NB4 (cell line): ENCODE measurements at regions not wholly inside any gene's neighbourhood (a gene's known extent, or its start where the extent isn't known, plus 50 kb on each side); places are given as distances from the start of the nearest gene placed in this dataset.

Experiments
- DNase-seq: peaks from one replicate; pipeline ENCODE4 v3.0.0; 2010; ENCODE audit warnings: low read depth
- H3K4me3 ChIP-seq: one replicate; pipeline ENCODE4 v1.5.1; 2011; ENCODE audit warnings: mild to moderate bottlenecking, low read depth, low read length, moderate library complexity
- MYC ChIP-seq: IDR thresholded peaks from 2 replicates; pipeline ENCODE4 v1.6.1; 2011; ENCODE audit warnings: low read depth, low read length
- POLR2A ChIP-seq: IDR thresholded peaks from 2 replicates; pipeline ENCODE4 v1.6.1; 2011; ENCODE audit warnings: mild to moderate bottlenecking; ENCODE audit not compliant: insufficient read length; ENCODE audit errors: extremely low read depth
- TF ChIP-seq, protein P1 (sequence below): IDR thresholded peaks from 2 replicates; pipeline ENCODE4 v1.6.1; 2011; ENCODE audit warnings: low read depth, low read length
- TF ChIP-seq, protein P2 (sequence below): IDR thresholded peaks from one replicate; pipeline ENCODE4 v1.5.1; 2012; ENCODE audit warnings: low read depth, low read length

DNA sequence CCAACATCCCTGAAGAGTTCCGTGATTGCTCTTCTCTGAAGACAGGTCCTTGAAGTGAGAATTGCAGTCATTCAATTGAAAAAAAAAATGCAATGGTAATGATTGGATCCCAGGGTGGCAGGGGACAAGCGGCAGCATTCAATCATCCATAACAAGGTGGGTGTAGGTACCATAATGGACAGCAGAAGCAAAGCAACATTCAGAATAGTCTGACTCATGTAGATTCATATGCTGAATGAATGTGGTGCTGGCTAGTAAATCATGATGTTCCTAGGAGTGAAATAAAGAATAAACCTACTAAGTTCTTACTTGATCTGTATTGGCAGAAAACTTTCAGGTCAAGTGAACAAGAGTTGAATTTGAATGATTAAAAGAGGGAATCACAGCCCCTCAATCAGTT is 319.6 kb downstream of the GPATCH2 start:
- TF ChIP-seq MYC: no peak
- TF ChIP-seq, protein P1, sequence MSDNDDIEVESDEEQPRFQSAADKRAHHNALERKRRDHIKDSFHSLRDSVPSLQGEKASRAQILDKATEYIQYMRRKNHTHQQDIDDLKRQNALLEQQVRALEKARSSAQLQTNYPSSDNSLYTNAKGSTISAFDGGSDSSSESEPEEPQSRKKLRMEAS: no peak
- no peak for TF ChIP-seq POLR2A
- TF ChIP-seq, protein P2, sequence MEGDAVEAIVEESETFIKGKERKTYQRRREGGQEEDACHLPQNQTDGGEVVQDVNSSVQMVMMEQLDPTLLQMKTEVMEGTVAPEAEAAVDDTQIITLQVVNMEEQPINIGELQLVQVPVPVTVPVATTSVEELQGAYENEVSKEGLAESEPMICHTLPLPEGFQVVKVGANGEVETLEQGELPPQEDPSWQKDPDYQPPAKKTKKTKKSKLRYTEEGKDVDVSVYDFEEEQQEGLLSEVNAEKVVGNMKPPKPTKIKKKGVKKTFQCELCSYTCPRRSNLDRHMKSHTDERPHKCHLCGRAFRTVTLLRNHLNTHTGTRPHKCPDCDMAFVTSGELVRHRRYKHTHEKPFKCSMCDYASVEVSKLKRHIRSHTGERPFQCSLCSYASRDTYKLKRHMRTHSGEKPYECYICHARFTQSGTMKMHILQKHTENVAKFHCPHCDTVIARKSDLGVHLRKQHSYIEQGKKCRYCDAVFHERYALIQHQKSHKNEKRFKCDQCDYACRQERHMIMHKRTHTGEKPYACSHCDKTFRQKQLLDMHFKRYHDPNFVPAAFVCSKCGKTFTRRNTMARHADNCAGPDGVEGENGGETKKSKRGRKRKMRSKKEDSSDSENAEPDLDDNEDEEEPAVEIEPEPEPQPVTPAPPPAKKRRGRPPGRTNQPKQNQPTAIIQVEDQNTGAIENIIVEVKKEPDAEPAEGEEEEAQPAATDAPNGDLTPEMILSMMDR: no peak
- no peak for DNase-seq
- no peak overlapping the region for H3K4me3 ChIP-seq

DNA sequence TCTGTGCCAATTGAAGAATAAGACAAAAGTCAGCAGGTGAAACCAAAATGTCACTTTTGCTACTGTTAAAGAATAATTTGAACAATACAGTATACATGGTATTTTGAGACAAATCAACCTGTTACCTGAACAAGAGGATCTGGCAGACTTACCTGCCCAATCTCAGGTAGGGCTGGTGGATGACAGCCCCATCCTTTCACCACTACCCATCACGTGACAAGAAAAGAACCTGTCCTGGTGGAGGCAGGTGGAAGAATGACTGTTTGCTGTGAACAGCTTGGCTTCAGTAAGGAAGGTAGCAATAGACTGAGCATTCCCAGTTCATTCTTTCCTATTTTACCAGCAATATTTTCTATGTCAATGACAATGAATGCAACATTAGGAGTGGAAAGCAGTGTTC is 349.6 kb downstream of the GPATCH2 start:
- TF ChIP-seq POLR2A (no peak), MYC (no peak)
- TF ChIP-seq, protein P2: no peak
- TF ChIP-seq, protein P1: no peak
- no peak for DNase-seq
- no peak overlapping the region for H3K4me3 ChIP-seq

DNA sequence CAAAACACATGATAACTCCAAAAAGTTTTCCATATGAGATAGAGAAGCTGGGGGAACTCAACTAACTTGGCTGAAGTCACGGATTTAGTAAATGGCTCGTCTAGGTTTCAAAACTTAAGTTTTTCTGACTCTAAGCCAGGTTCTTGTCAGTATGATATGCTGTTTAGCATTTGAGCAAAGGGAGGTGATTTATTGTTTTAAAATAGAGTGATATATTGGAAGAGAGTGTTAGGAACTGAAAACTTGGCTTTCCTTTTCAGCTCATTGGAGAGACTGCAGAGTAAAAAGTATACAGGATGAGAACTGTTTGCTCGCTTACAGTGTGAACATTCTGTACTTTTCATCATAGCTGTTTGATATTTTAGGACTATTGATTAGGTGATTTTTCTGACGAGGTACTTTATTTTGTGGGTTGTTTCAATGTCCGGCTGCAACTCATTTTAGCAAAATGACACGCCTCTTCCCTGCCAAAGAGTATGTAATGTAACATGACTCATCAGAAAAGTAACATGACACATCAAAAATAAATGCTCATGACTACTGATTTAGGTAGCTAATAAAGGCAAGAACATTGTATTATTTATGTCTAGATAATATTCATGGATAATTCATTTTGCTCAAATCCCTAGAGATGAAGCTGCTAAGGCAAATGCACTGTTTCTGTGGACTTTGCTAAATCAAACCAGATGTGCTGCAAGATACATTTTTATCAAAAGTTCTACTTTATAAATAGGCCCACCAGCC is 355.1 kb downstream of the GPATCH2 start:
- H3K4me3 ChIP-seq: no peak overlapping the region
- DNase-seq: no peak

DNA sequence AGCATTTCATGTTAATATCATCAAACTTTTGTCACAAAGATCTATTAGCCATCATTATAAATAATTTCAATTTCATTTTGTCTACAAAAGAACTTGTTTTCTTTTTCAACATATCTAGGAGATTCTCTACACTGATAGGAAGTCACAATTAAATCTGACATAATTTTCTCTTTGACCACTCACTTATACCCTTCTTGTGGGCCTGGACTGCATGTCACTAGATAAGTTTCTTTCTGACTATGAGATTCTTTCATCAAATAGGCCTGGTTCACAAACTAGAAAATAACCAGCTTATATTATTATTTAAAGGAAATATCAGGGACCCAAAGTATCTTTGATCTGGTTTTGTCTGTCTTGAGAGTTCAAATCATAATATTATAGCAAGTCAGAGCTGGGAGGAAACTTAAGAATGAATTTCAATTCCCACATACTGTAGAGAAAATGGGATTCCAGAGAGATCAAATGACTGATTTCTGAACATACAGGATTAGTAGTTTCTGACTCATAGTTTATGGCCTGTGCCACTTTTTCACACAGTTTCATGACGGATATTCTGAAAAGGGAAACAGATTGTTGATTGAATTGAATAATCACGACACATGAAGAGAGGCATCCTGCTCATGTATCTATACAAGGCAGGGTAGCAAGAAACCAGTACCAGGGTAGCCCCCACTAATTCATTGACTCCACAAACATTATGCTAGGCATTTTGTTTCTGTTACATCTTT is 355.8 kb downstream of the GPATCH2 start:
- no peak for DNase-seq
- TF ChIP-seq, protein P2: no peak
- TF ChIP-seq, protein P1: no peak
- TF ChIP-seq MYC (no peak), POLR2A (no peak)
- no peak overlapping the region for H3K4me3 ChIP-seq

More for the DNA sequence above, 355.1 kb downstream of the GPATCH2 start:
- TF ChIP-seq, protein P2: no peak

DNA sequence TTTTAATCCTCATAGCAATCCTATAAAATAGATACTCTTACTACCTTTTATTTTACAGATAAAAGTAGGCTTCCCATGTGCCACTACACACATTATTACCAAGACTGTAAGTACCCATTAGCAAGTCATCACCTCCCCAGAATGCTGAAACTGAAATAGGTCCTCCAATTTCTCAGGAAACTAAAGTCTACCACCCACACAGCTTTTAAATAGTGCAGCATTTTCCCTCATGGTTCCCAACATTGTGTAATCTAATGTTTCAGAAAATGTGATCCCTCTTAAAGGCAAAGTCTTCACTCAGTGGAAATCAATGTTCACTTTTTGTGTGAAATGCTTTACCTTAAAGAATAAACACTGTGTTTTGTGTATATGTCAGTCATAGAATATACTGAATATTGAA is 356.5 kb downstream of the GPATCH2 start:
- DNase-seq: no peak

DNA sequence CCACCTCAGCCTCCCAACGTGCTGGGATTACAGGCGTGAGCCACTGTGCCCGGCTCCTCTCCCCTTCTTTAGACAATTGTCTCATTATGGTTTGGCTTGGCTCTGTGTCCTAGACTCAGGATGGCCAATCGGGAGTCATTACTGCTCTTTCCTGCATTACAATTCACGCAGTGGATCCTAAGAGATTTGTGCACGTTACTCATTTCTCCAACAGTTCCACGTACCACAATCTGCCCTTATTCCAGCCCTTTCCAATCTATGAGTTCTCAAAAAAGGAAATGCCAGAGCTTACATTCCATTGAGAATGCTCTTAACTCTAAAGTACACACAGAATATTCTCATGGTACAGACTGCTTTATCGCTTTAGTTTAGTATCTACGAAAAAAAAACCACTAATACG is 357.0 kb downstream of the GPATCH2 start:
- no peak for DNase-seq
- no peak overlapping the region for H3K4me3 ChIP-seq
- TF ChIP-seq POLR2A (no peak), MYC (no peak)
- TF ChIP-seq, protein P2: no peak
- TF ChIP-seq, protein P1: no peak

More for the DNA sequence above, 356.5 kb downstream of the GPATCH2 start:
- TF ChIP-seq, protein P1: no peak
- no peak for TF ChIP-seq POLR2A
- TF ChIP-seq MYC: no peak
- H3K4me3 ChIP-seq: no peak overlapping the region
